ENCODE measurements at regions not wholly inside any gene's neighbourhood (a gene's known extent, or its start where the extent isn't known, plus 50 kb on each side); places are given as distances from the start of the nearest gene placed in this dataset.

GRCh38 chr5:13566871-13567339, 377.6 kb downstream of the DNAH5 start:
- DNase-seq (ENCODE audit: low spot score) = peak; percentile 73
- no peak overlapping the region for H3K4me2 ChIP-seq
- no peaks in the 10 kb centered on the region for H3K79me2 ChIP-seq
- no peaks in the 10 kb centered on the region for H3K9me3 ChIP-seq (ENCODE audit: low read depth)
- no peaks in the 10 kb centered on the region for H3K36me3 ChIP-seq (replicated peaks; ENCODE audit: insufficient read depth, low read depth)
- TF ChIP-seq EZH2 (IDR thresholded peaks at IDR 0.05; ENCODE audit: borderline replicate concordance) = no peak
- TF ChIP-seq EZH2phosphoT487 (IDR thresholded peaks at IDR 0.05; ENCODE audit: low read depth, severe bottlenecking, unreplicated experiment) = no peak
- TF ChIP-seq, protein P1, sequence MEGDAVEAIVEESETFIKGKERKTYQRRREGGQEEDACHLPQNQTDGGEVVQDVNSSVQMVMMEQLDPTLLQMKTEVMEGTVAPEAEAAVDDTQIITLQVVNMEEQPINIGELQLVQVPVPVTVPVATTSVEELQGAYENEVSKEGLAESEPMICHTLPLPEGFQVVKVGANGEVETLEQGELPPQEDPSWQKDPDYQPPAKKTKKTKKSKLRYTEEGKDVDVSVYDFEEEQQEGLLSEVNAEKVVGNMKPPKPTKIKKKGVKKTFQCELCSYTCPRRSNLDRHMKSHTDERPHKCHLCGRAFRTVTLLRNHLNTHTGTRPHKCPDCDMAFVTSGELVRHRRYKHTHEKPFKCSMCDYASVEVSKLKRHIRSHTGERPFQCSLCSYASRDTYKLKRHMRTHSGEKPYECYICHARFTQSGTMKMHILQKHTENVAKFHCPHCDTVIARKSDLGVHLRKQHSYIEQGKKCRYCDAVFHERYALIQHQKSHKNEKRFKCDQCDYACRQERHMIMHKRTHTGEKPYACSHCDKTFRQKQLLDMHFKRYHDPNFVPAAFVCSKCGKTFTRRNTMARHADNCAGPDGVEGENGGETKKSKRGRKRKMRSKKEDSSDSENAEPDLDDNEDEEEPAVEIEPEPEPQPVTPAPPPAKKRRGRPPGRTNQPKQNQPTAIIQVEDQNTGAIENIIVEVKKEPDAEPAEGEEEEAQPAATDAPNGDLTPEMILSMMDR (IDR thresholded peaks at IDR 0.05; ENCODE audit: poor library complexity) = no peak
- no peaks in the 10 kb centered on the region for H4K20me1 ChIP-seq (ENCODE audit: insufficient read depth, poor library complexity, severe bottlenecking)
- 61% methylated on average over 3 of the region's 3 CpGs for WGBS (ENCODE audit: low lambda C conversion rate, missing lambda C conversion rate)
- no peaks in the 10 kb centered on the region for H3K4me1 ChIP-seq (ENCODE audit: insufficient read depth)
- H2AFZ ChIP-seq = no peak overlapping the region
- H3K27me3 ChIP-seq = no peaks in the 10 kb centered on the region
- H3K27ac ChIP-seq = peak overlapping the region; percentile 43
- H3K4me3 ChIP-seq = no peak overlapping the region
- no peaks in the 10 kb centered on the region for H3K9me2 ChIP-seq (replicated peaks; ENCODE audit: insufficient read depth)

DNA sequence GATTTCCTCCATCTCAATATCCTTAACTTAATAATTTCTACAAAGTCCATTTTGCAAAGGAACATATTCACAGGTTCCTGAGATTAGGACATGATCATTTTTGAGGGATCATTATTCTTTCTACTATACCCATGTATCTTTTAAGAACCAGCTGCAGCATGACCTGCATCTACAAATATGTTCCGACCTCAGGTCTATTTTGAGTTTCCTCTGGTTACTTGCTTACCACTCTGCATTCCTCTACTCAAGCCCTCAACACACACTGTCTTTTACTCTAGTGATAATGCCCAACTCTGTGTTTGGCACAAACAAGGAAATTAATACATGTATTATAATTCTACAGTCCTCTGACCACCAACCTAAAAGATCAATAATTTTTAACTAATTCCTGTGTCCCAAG, 386.1 kb downstream of the DNAH5 start:
- Histone ChIP-seq H3K36me3 (replicated peaks; ENCODE audit: insufficient read depth, low read depth) (no peaks in the 10 kb centered on the region), H2AFZ (no peak overlapping the region), H3K79me2 (no peaks in the 10 kb centered on the region), H3K9me3 (ENCODE audit: low read depth) (no peaks in the 10 kb centered on the region), H3K4me1 (ENCODE audit: insufficient read depth) (no peaks in the 10 kb centered on the region), H3K9me2 (replicated peaks; ENCODE audit: insufficient read depth) (no peaks in the 10 kb centered on the region), H3K4me3 (no peak overlapping the region), H3K27ac (no peak overlapping the region), H3K4me2 (no peak overlapping the region), H4K20me1 (ENCODE audit: insufficient read depth, poor library complexity, severe bottlenecking) (no peaks in the 10 kb centered on the region), H3K27me3 (no peaks in the 10 kb centered on the region)
- DNase-seq (ENCODE audit: low spot score) = no peak
- no peak for TF ChIP-seq EZH2 (IDR thresholded peaks at IDR 0.05; ENCODE audit: borderline replicate concordance)
- no peak for TF ChIP-seq EZH2phosphoT487 (IDR thresholded peaks at IDR 0.05; ENCODE audit: low read depth, severe bottlenecking, unreplicated experiment)
- 82% methylated on average over 1 of the region's 1 CpG for WGBS (ENCODE audit: low lambda C conversion rate, missing lambda C conversion rate)

DNA sequence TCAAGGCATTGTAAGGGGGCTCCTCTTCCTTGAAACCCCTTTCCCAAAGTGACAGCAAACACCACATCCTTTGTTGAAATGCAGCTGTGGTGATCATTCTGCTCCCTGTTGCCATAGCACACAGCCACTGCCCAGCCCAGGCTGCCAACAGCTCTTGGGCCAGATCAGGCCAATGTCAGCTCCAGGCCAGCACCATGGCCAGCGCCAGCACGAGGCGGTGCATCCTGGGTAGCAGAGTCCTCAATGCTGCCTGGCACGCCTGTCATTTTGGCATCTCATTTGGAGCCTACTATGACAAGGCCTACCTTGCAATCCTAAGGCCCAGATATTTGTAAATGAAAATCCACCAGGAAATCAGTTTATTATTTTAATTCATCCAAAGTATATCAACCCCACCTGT, 390.6 kb downstream of the DNAH5 start:
- no peak overlapping the region for H3K27ac ChIP-seq
- no peaks in the 10 kb centered on the region for H3K36me3 ChIP-seq (replicated peaks; ENCODE audit: insufficient read depth, low read depth)
- peak; percentile 53 for DNase-seq (ENCODE audit: low spot score)
- no peaks in the 10 kb centered on the region for H4K20me1 ChIP-seq (ENCODE audit: insufficient read depth, poor library complexity, severe bottlenecking)
- H3K27me3 ChIP-seq = no peaks in the 10 kb centered on the region
- no peaks in the 10 kb centered on the region for H3K9me3 ChIP-seq (ENCODE audit: low read depth)
- no peak overlapping the region for H3K4me3 ChIP-seq
- no peak overlapping the region for H3K4me2 ChIP-seq
- H2AFZ ChIP-seq = no peak overlapping the region
- no peaks in the 10 kb centered on the region for H3K79me2 ChIP-seq
- H3K4me1 ChIP-seq (ENCODE audit: insufficient read depth) = no peaks in the 10 kb centered on the region
- TF ChIP-seq EZH2 (IDR thresholded peaks at IDR 0.05; ENCODE audit: borderline replicate concordance) (no peak), EZH2phosphoT487 (IDR thresholded peaks at IDR 0.05; ENCODE audit: low read depth, severe bottlenecking, unreplicated experiment) (no peak)
- TF ChIP-seq, protein P1 (IDR thresholded peaks at IDR 0.05; ENCODE audit: poor library complexity) = no peak
- no peaks in the 10 kb centered on the region for H3K9me2 ChIP-seq (replicated peaks; ENCODE audit: insufficient read depth)
- WGBS (ENCODE audit: low lambda C conversion rate, missing lambda C conversion rate) = 29% methylated on average over 4 of the region's 4 CpGs

DNA sequence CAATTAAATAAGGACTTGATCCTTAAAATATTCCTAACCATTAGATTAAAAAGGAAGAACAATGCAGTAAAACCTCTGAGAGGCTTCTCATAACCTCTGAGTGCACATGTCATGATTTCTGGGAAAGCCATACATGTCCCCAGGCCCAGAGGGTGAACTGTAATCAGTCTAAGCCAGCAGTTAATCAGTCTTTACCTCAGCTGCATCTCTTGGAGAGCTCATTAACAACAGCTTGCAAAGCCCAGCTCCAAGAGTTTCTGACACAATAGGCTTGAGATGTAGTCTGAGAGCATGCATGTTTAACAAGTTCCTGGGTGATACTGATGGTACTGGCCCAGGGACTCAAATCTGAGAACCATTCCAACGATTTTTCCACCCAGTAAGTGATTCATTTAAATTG, 392.1 kb downstream of the DNAH5 start:
- Histone ChIP-seq H3K27ac (no peak overlapping the region), H3K4me3 (no peak overlapping the region), H4K20me1 (ENCODE audit: insufficient read depth, poor library complexity, severe bottlenecking) (no peaks in the 10 kb centered on the region), H3K9me2 (replicated peaks; ENCODE audit: insufficient read depth) (no peaks in the 10 kb centered on the region), H3K4me1 (ENCODE audit: insufficient read depth) (no peaks in the 10 kb centered on the region), H2AFZ (no peak overlapping the region), H3K4me2 (no peak overlapping the region), H3K79me2 (no peaks in the 10 kb centered on the region), H3K27me3 (no peaks in the 10 kb centered on the region), H3K36me3 (replicated peaks; ENCODE audit: insufficient read depth, low read depth) (no peaks in the 10 kb centered on the region), H3K9me3 (ENCODE audit: low read depth) (no peaks in the 10 kb centered on the region)
- TF ChIP-seq EZH2 (IDR thresholded peaks at IDR 0.05; ENCODE audit: borderline replicate concordance) (no peak), EZH2phosphoT487 (IDR thresholded peaks at IDR 0.05; ENCODE audit: low read depth, severe bottlenecking, unreplicated experiment) (no peak)
- TF ChIP-seq, protein P1 (IDR thresholded peaks at IDR 0.05; ENCODE audit: poor library complexity) = no peak
- no peak for DNase-seq (ENCODE audit: low spot score)
- 37% methylated on average over 1 of the region's 1 CpG for WGBS (ENCODE audit: low lambda C conversion rate, missing lambda C conversion rate)

All from hepatocyte (in vitro differentiated cells).